Stimulated activated CD4-positive, alpha-beta T cell treated with anti-CD3 and anti-CD28 coated beads, Interleukin-1b, Interleukin-23, amount 100 ng/mL, for 24 hours (primary cell): ENCODE measurements at regions not wholly inside any gene's neighbourhood (a gene's known extent, or its start where the extent isn't known, plus 50 kb on each side); places are given as distances from the start of the nearest gene placed in this dataset.

Source experiments
- DNase-seq, 4 experiments: peaks; one replicate each; pipeline ENCODE4 v3.0.0-alpha.2; 2020; ENCODE audit warnings: low read depth in 4 of 4, low spot score in 1 of 4

- no peak for DNase-seq
These were observed 353.5 kb upstream of the IL12A start for GRCh38 chr3:159635047-159635641.

GRCh38 chr3:159637883-159638542 is 350.6 kb upstream of the IL12A start:
- no peak for DNase-seq

- DNase-seq = no peak
These were observed 348.4 kb upstream of the IL12A start for GRCh38 chr3:159640225-159640624.

GRCh38 chr3:159643406-159643805 is 345.2 kb upstream of the IL12A start:
- DNase-seq = no peak

GRCh38 chr3:159645874-159646273 is 342.8 kb upstream of the IL12A start:
- DNase-seq = no peak

- no peak for DNase-seq
These were observed 338.7 kb upstream of the IL12A start for GRCh38 chr3:159649951-159650350.

GRCh38 chr3:159650726-159651125 is 337.9 kb upstream of the IL12A start:
- no peak for DNase-seq

- no peak for DNase-seq
These were observed 336.2 kb upstream of the IL12A start for GRCh38 chr3:159652452-159652851.

GRCh38 chr3:159654183-159655134 is 334.2 kb upstream of the IL12A start:
- no peak for DNase-seq

GRCh38 chr3:159655202-159655601 is 333.4 kb upstream of the IL12A start:
- DNase-seq = no peak

- DNase-seq = no peak
These were observed 331.5 kb upstream of the IL12A start for GRCh38 chr3:159657176-159657575.

GRCh38 chr3:159657629-159658028 is 331.0 kb upstream of the IL12A start:
- no peak for DNase-seq

- no peak for DNase-seq
These were observed 328.3 kb upstream of the IL12A start for GRCh38 chr3:159660326-159660725.

GRCh38 chr3:159660901-159661300 is 327.7 kb upstream of the IL12A start:
- no peak for DNase-seq

GRCh38 chr3:159662549-159662948 is 326.1 kb upstream of the IL12A start:
- no peak for DNase-seq

- DNase-seq = no peak
These were observed 324.6 kb upstream of the IL12A start for GRCh38 chr3:159664006-159664405.

- DNase-seq = no peak
These were observed 324.0 kb upstream of the IL12A start for GRCh38 chr3:159664653-159665052.

GRCh38 chr3:159667261-159667660 is 321.4 kb upstream of the IL12A start:
- DNase-seq = no peak

GRCh38 chr3:159668461-159668860 is 320.2 kb upstream of the IL12A start:
- DNase-seq = no peak

- DNase-seq = no peak
These were observed 319.6 kb upstream of the IL12A start for GRCh38 chr3:159668990-159669476.

GRCh38 chr3:159669766-159670165 is 318.9 kb upstream of the IL12A start:
- DNase-seq = no peak
